HepG2 (cell line): ENCODE measurements at regions not wholly inside any gene's neighbourhood (a gene's known extent, or its start where the extent isn't known, plus 50 kb on each side); places are given as distances from the start of the nearest gene placed in this dataset.

Source experiments
- ATF7 ChIP-seq, 2 experiments: fragments of 450-650 bp in 1 of 2; sonication (generic) in 1 of 2; formaldehyde crosslinking in 1 of 2; IDR thresholded peaks; 2 replicates each; pipeline versions ENCODE4 v1.4.0 to v1.6.1; 2016 to 2020; ENCODE audit warnings: antibody characterized with exemption in 1 of 2, mild to moderate bottlenecking in 1 of 2, missing genetic modification reagents in 1 of 2
- CTCF ChIP-seq: sonication (generic); formaldehyde crosslinking; IDR thresholded peaks from 2 replicates; pipeline ENCODE4 v1.5.0; 2020; ENCODE audit warnings: mild to moderate bottlenecking, missing genetic modification reagents, moderate library complexity
- PATZ1 ChIP-seq: sonication (generic); formaldehyde crosslinking; IDR thresholded peaks from 2 replicates; pipeline ENCODE4 v1.4.0; 2020; ENCODE audit warnings: missing genetic modification reagents
- ZBTB33 ChIP-seq: sonication (generic); formaldehyde crosslinking; IDR thresholded peaks from 2 replicates; pipeline ENCODE4 v1.4.0; 2020; ENCODE audit warnings: missing genetic modification reagents

GRCh38 chr17:31736855-31737625 is 122.0 kb downstream of the COPRS start:
- no peak for TF ChIP-seq CTCF (CRISPR knock-in tag)
- no peak for TF ChIP-seq PATZ1 (CRISPR knock-in tag)
- TF ChIP-seq ZBTB33 (CRISPR knock-in tag): no peak
- no peak for TF ChIP-seq ATF7 (IDR thresholded peaks at IDR 0.05)
- no peak for TF ChIP-seq ATF7 (CRISPR knock-in tag; IDR thresholded peaks at IDR 0.05)
